GM21528 (cell line): ENCODE measurements at regions not wholly inside any gene's neighbourhood (a gene's known extent, or its start where the extent isn't known, plus 50 kb on each side); places are given as distances from the start of the nearest gene placed in this dataset.
"Not testable (repeated sequence)": the region's sequence is repeated elsewhere in the genome, so short reads cannot be mapped to it uniquely, and the experiment has no call there.

Experiments
- ATAC-seq: cut with Tn5 transposase; IDR thresholded peaks from one replicate; pipeline ENCODE4 v1.9.1; 2021; ENCODE audit warnings: mild to moderate bottlenecking, moderate library complexity; ENCODE audit not compliant: unreplicated experiment, low FRiP score

GRCh38 chr10:109664554-109664953 lies 258.8 kb downstream of the XPNPEP1 start:
- no peak for ATAC-seq

GRCh38 chr10:109663122-109663521 lies 260.2 kb downstream of the XPNPEP1 start:
- ATAC-seq: no peak

- not testable (repeated sequence) for ATAC-seq
Observed at GRCh38 chr10:109652612-109653011, 270.7 kb downstream of the XPNPEP1 start.

- ATAC-seq: no peak
Observed at GRCh38 chr10:109650228-109650627, 273.1 kb downstream of the XPNPEP1 start.

- ATAC-seq: no peak
Observed at GRCh38 chr10:109647627-109648026, 275.7 kb downstream of the XPNPEP1 start.

- ATAC-seq: no peak
Observed at GRCh38 chr10:109633846-109634245, 289.5 kb downstream of the XPNPEP1 start.

- ATAC-seq: not testable (repeated sequence)
Observed at GRCh38 chr10:109633017-109633416, 290.3 kb downstream of the XPNPEP1 start.

GRCh38 chr10:109624939-109625338 lies 298.4 kb downstream of the XPNPEP1 start:
- no peak for ATAC-seq

GRCh38 chr10:109622566-109622965 lies 300.7 kb downstream of the XPNPEP1 start:
- ATAC-seq: no peak

GRCh38 chr10:109620396-109620795 lies 302.9 kb downstream of the XPNPEP1 start:
- no peak for ATAC-seq

- ATAC-seq: no peak
Observed at GRCh38 chr10:109619914-109620313, 303.4 kb downstream of the XPNPEP1 start.

GRCh38 chr10:109618748-109619147 lies 304.6 kb downstream of the XPNPEP1 start:
- no peak for ATAC-seq

GRCh38 chr10:109618301-109618700 lies 305.0 kb downstream of the XPNPEP1 start:
- ATAC-seq: no peak

- ATAC-seq: no peak
Observed at GRCh38 chr10:109616359-109616980, 306.8 kb downstream of the XPNPEP1 start.

GRCh38 chr10:109595356-109595755 lies 328.0 kb downstream of the XPNPEP1 start:
- not testable (repeated sequence) for ATAC-seq

- ATAC-seq: no peak
Observed at GRCh38 chr10:109593682-109594081, 329.6 kb downstream of the XPNPEP1 start.

GRCh38 chr10:109592391-109592790 lies 330.9 kb downstream of the XPNPEP1 start:
- ATAC-seq: no peak

GRCh38 chr10:109591601-109592000 lies 331.7 kb downstream of the XPNPEP1 start:
- no peak for ATAC-seq

- ATAC-seq: no peak
Observed at GRCh38 chr10:109588259-109588658, 335.1 kb downstream of the XPNPEP1 start.

GRCh38 chr10:109587366-109587765 lies 335.9 kb downstream of the XPNPEP1 start:
- ATAC-seq: no peak

GRCh38 chr10:109556399-109556798 lies 366.9 kb downstream of the XPNPEP1 start:
- ATAC-seq: no peak

- ATAC-seq: not testable (repeated sequence)
Observed at GRCh38 chr10:109542050-109542603, 381.2 kb downstream of the XPNPEP1 start.
